ENCODE measurements at regions not wholly inside any gene's neighbourhood (a gene's known extent, or its start where the extent isn't known, plus 50 kb on each side); places are given as distances from the start of the nearest gene placed in this dataset.

DNA sequence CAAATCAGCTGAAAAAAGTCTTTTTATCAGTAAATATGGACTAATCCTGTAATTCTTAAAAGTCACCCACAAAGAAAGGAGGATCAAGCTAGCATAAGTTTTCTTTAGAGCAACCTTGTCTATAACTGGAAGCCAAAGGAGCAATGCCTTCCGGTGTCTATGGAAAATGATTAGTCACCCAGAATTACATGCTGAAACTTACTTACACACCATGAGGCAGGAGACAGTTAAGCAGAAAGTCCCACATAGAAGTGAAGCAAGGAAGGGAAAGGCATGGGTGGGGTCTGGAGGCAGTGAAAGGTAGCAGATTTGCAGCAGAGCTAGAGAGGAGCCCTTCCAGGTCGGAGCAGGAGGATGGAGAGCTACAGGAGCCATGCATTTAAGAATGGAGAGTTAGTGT, 153.7 kb upstream of the RIPOR2 start:
- no peaks in the 10 kb centered on the region for H3K9me3 ChIP-seq (ENCODE audit: control insufficient read depth in 4 of 4, low read length in 3 of 4)
- no peak overlapping the region for H3K27ac ChIP-seq (ENCODE audit: low read depth in 1 of 2, low read length in 2 of 2)
- H3K36me3 ChIP-seq (ENCODE audit: control insufficient read depth in 4 of 4, insufficient read depth in 3 of 4, low read depth in 1 of 4, low read length in 3 of 4) = peaks cover 0 to 6% (median 2%) of the 10 kb centered on the region in 4 donors
- no peaks in the 10 kb centered on the region for H3K27me3 ChIP-seq (ENCODE audit: control insufficient read depth in 4 of 4, insufficient read depth in 4 of 4, low read length in 3 of 4)
- 83% methylated on average over 2 of the region's 2 CpGs for WGBS
- DNase-seq (ENCODE audit: low spot score) = no peak
- no peak overlapping the region for H3K9ac ChIP-seq (ENCODE audit: low read depth in 1 of 2, low read length in 2 of 2)
- TF ChIP-seq YY1 (IDR thresholded peaks at IDR 0.05) (no peak), ZBTB33 (IDR thresholded peaks at IDR 0.05) (no peak), RXRA (IDR thresholded peaks at IDR 0.05) (no peak), RAD21 (IDR thresholded peaks at IDR 0.05) (no peak), EGR1 (IDR thresholded peaks at IDR 0.05; ENCODE audit: low read depth in 2 of 2) (no peak), FOXA1 (IDR thresholded peaks at IDR 0.05) (no peak), NR2F2 (IDR thresholded peaks at IDR 0.05) (no peak), GABPA (IDR thresholded peaks at IDR 0.05 in 1 of 2, conservative IDR thresholded peaks at IDR 0.05 in 1 of 2) (no peak), TAF1 (conservative IDR thresholded peaks at IDR 0.05) (no peak), FOXA2 (IDR thresholded peaks at IDR 0.05) (no peak), HNF4A (conservative IDR thresholded peaks at IDR 0.05) (no peak), SP1 (IDR thresholded peaks at IDR 0.05) (no peak), ATF3 (IDR thresholded peaks at IDR 0.05) (no peak), REST (IDR thresholded peaks at IDR 0.05) (no peak), HNF4G (IDR thresholded peaks at IDR 0.05) (no peak), JUND (IDR thresholded peaks at IDR 0.05) (no peak)
- TF ChIP-seq, protein P1, sequence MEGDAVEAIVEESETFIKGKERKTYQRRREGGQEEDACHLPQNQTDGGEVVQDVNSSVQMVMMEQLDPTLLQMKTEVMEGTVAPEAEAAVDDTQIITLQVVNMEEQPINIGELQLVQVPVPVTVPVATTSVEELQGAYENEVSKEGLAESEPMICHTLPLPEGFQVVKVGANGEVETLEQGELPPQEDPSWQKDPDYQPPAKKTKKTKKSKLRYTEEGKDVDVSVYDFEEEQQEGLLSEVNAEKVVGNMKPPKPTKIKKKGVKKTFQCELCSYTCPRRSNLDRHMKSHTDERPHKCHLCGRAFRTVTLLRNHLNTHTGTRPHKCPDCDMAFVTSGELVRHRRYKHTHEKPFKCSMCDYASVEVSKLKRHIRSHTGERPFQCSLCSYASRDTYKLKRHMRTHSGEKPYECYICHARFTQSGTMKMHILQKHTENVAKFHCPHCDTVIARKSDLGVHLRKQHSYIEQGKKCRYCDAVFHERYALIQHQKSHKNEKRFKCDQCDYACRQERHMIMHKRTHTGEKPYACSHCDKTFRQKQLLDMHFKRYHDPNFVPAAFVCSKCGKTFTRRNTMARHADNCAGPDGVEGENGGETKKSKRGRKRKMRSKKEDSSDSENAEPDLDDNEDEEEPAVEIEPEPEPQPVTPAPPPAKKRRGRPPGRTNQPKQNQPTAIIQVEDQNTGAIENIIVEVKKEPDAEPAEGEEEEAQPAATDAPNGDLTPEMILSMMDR (IDR thresholded peaks at IDR 0.05; ENCODE audit: low read depth, low read length, missing input control) = no peak
- TF ChIP-seq, protein P2, sequence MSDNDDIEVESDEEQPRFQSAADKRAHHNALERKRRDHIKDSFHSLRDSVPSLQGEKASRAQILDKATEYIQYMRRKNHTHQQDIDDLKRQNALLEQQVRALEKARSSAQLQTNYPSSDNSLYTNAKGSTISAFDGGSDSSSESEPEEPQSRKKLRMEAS (IDR thresholded peaks at IDR 0.05) = no peak
- H3K4me3 ChIP-seq (ENCODE audit: low read depth in 1 of 3, low read length in 3 of 3) = no peak overlapping the region
- peaks cover 0 to 6% (median 2%) of the 10 kb centered on the region in 4 donors for H3K4me1 ChIP-seq (ENCODE audit: control insufficient read depth in 4 of 4, insufficient read depth in 4 of 4, low read length in 3 of 4)

Measured in liver (tissue), 8 donors.